Spleen (tissue), 11 donors: ENCODE measurements at regions not wholly inside any gene's neighbourhood (a gene's known extent, or its start where the extent isn't known, plus 50 kb on each side); places are given as distances from the start of the nearest gene placed in this dataset.

Source experiments
- DNase-seq: peaks from one replicate; pipeline ENCODE4 v3.0.0-alpha.2; 2020
- H3K27ac ChIP-seq, 8 donors: fragments of 200-600 bp; sonication (generic) in 7 of 8; 1 replicate in 4 of 8; 2 replicates in 4 of 8; pipeline versions ENCODE4 v1.5.0 to v1.8.0; 2016 to 2021; ENCODE audit warnings: inconsistent platforms in 4 of 8, mild to moderate bottlenecking in 4 of 8, moderate library complexity in 1 of 8
- H3K27me3 ChIP-seq, 7 donors: fragments of 200-600 bp; sonication (generic) in 6 of 7; replicated peaks in 1 of 7; 1 replicate in 4 of 7; 2 replicates in 3 of 7; pipeline versions ENCODE4 v1.5.0 to v1.8.0; 2016 to 2021; ENCODE audit warnings: inconsistent platforms in 3 of 7, mild to moderate bottlenecking in 1 of 7
- H3K36me3 ChIP-seq, 6 donors: fragments of 200-600 bp; sonication (generic) in 5 of 6; 1 replicate in 4 of 6; 2 replicates in 2 of 6; pipeline versions ENCODE4 v1.5.0 to v1.8.0; 2016 to 2021; ENCODE audit warnings: inconsistent platforms in 2 of 6
- H3K4me1 ChIP-seq, 6 donors: fragments of 200-600 bp; sonication (generic) in 5 of 6; 1 replicate in 3 of 6; 2 replicates in 3 of 6; pipeline versions ENCODE4 v1.5.0 to v1.8.0; 2016 to 2021; ENCODE audit warnings: inconsistent platforms in 3 of 6
- H3K4me3 ChIP-seq, 8 donors: fragments of 200-600 bp; sonication (generic) in 7 of 8; 1 replicate in 4 of 8; 2 replicates in 4 of 8; pipeline versions ENCODE4 v1.5.0 to v1.8.0; 2016 to 2021; ENCODE audit warnings: inconsistent platforms in 4 of 8, mild to moderate bottlenecking in 4 of 8, moderate library complexity in 2 of 8
- H3K9me3 ChIP-seq, 8 donors: fragments of 200-600 bp; sonication (generic) in 7 of 8; 1 replicate in 4 of 8; 2 replicates in 4 of 8; pipeline versions ENCODE4 v1.5.0 to v1.8.0; 2016 to 2021; ENCODE audit warnings: inconsistent platforms in 4 of 8
- POLR2A ChIP-seq, 3 donors: fragments of 450-650 bp; IDR thresholded peaks; one replicate each; pipeline ENCODE4 v1.5.1; 2017; ENCODE audit warnings: antibody characterized with exemption in 3 of 3, mild to moderate bottlenecking in 1 of 3
- POLR2AphosphoS5 ChIP-seq, 3 donors: sonication (generic); formaldehyde crosslinking; IDR thresholded peaks; one replicate each; pipeline ENCODE4 v1.5.1; 2017; ENCODE audit warnings: antibody characterized with exemption in 3 of 3
- WGBS, 5 donors: extraction: QIAGEN DNeasy Blood & Tissue Kit in 3 of 5; methylation state at CpG; one replicate each; pipeline versions ENCODE4 v1.1.5 to v1.1.7; 2013 to 2018; 5-methylcytosine and 5-hydroxymethylcytosine counted together
- intact Hi-C: fragments of 100-400 bp; cut with DNase I; formaldehyde crosslinking; loops from one replicate; pipeline ENCODE4 v1.15.0; 2023; ENCODE audit warnings: low total_unique reads
- TF ChIP-seq, protein P1 (sequence below), 11 experiments: fragments of 200-600 bp in 7 of 11; fragments of 450-650 bp in 4 of 11; sonication (generic) in 4 of 11; IDR thresholded peaks in 8 of 11; conservative IDR thresholded peaks in 3 of 11; 1 replicate in 7 of 11; 2 replicates in 4 of 11; pipeline versions ENCODE4 v1.4.0 to v1.8.0; 2016 to 2021; ENCODE audit warnings: antibody characterized with exemption in 11 of 11, inconsistent platforms in 4 of 11, mild to moderate bottlenecking in 1 of 11
- donor health status: healthy with polysubstance abuse.
- donor health status: DM: no; HTN: no; CAD: no; lungs with moderate emphysema.
- donor health status: DM: no; HTN: no; CAD: no.
- donor health status: Bipolar disorder and iron deficiency.
- donor health status: healthy.
- donor health status: DM: no; HTN: no; CAD: no.
- donor health status: DM: yes; HTN: yes; CAD: no.

GRCh38 chr1:83531521-83532309 lies 467.2 kb downstream of the TTLL7 start:
- Histone ChIP-seq H3K4me3 (no peak overlapping the region), H3K9me3 (peaks cover 0 to 13% (median 1%) of the 10 kb centered on the region in 8 donors), H3K36me3 (no peaks in the 10 kb centered on the region), H3K27me3 (no peaks in the 10 kb centered on the region), H3K4me1 (no peaks in the 10 kb centered on the region), H3K27ac (no peak overlapping the region)
- TF ChIP-seq, protein P1, sequence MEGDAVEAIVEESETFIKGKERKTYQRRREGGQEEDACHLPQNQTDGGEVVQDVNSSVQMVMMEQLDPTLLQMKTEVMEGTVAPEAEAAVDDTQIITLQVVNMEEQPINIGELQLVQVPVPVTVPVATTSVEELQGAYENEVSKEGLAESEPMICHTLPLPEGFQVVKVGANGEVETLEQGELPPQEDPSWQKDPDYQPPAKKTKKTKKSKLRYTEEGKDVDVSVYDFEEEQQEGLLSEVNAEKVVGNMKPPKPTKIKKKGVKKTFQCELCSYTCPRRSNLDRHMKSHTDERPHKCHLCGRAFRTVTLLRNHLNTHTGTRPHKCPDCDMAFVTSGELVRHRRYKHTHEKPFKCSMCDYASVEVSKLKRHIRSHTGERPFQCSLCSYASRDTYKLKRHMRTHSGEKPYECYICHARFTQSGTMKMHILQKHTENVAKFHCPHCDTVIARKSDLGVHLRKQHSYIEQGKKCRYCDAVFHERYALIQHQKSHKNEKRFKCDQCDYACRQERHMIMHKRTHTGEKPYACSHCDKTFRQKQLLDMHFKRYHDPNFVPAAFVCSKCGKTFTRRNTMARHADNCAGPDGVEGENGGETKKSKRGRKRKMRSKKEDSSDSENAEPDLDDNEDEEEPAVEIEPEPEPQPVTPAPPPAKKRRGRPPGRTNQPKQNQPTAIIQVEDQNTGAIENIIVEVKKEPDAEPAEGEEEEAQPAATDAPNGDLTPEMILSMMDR (IDR thresholded peaks at IDR 0.05 in 8 of 11, conservative IDR thresholded peaks at IDR 0.05 in 3 of 11) = no peak
- no peak for TF ChIP-seq POLR2A (IDR thresholded peaks at IDR 0.05)
- no peak for TF ChIP-seq POLR2AphosphoS5 (IDR thresholded peaks at IDR 0.05)
- 92 to 97% (median 94%) methylated on average over 2 of the region's 2 CpGs for WGBS, 5 donors
- intact Hi-C loops = no loop called here
- DNase-seq = no peak

DNA sequence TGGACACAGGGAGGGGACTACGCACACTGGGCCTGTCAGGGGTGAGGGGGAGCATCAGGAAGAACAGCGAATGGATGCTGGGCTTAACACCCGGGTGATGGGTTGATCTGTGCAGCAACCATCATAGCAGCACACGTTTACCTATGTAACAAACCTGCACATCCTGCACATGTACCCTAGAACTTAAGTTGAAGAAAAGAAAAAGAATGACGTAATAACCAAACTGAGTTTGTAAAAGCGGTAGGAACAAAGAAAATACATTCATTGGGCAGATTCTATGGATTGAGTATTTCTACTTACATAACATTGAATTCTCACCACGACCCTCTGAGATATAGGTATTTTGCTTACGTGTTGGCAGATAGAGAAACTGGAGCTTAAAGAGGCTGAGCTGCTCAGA lies 468.4 kb downstream of the TTLL7 start:
- no peak overlapping the region for H3K4me3 ChIP-seq
- intact Hi-C loops = no loop called here
- H3K27me3 ChIP-seq = no peaks in the 10 kb centered on the region
- WGBS, 5 donors = 87 to 95% (median 89%) methylated on average over 8 of the region's 8 CpGs
- TF ChIP-seq POLR2AphosphoS5 (IDR thresholded peaks at IDR 0.05) = no peak
- TF ChIP-seq, protein P1 (IDR thresholded peaks at IDR 0.05 in 8 of 11, conservative IDR thresholded peaks at IDR 0.05 in 3 of 11) = no peak
- TF ChIP-seq POLR2A (IDR thresholded peaks at IDR 0.05) = no peak
- no peaks in the 10 kb centered on the region for H3K4me1 ChIP-seq
- H3K9me3 ChIP-seq = peaks cover 0 to 13% (median 1%) of the 10 kb centered on the region in 8 donors
- H3K36me3 ChIP-seq = no peaks in the 10 kb centered on the region
- H3K27ac ChIP-seq = no peak overlapping the region
- no peak for DNase-seq

GRCh38 chr1:83527987-83528386 lies 470.9 kb downstream of the TTLL7 start:
- Histone ChIP-seq H3K27ac (no peak overlapping the region), H3K9me3 (peaks cover 0 to 8% (median 0%) of the 10 kb centered on the region in 8 donors), H3K27me3 (no peaks in the 10 kb centered on the region), H3K4me3 (no peak overlapping the region), H3K4me1 (no peaks in the 10 kb centered on the region), H3K36me3 (no peaks in the 10 kb centered on the region)
- TF ChIP-seq, protein P1 (IDR thresholded peaks at IDR 0.05 in 8 of 11, conservative IDR thresholded peaks at IDR 0.05 in 3 of 11) = no peak
- TF ChIP-seq POLR2A (IDR thresholded peaks at IDR 0.05) (no peak), POLR2AphosphoS5 (IDR thresholded peaks at IDR 0.05) (no peak)
- intact Hi-C loops = no loop called here
- no peak for DNase-seq

GRCh38 chr1:83520797-83521196 lies 478.1 kb downstream of the TTLL7 start:
- no peak overlapping the region for H3K4me3 ChIP-seq
- no peaks in the 10 kb centered on the region for H3K9me3 ChIP-seq
- H3K27me3 ChIP-seq = no peaks in the 10 kb centered on the region
- DNase-seq = no peak
- H3K4me1 ChIP-seq = no peaks in the 10 kb centered on the region
- intact Hi-C loops = no loop called here
- 33 to 58% (median 50%) methylated on average over 1 of the region's 1 CpG for WGBS, 5 donors
- H3K36me3 ChIP-seq = no peaks in the 10 kb centered on the region
- TF ChIP-seq, protein P1 (IDR thresholded peaks at IDR 0.05 in 8 of 11, conservative IDR thresholded peaks at IDR 0.05 in 3 of 11) = no peak
- TF ChIP-seq POLR2AphosphoS5 (IDR thresholded peaks at IDR 0.05) (no peak), POLR2A (IDR thresholded peaks at IDR 0.05) (no peak)
- H3K27ac ChIP-seq = no peak overlapping the region
